Hematopoietic multipotent progenitor cell treated with erythropoietin and hydrocortisone succinate and interleukin-3 and kit ligand, for 15 days (in vitro differentiated cells): ENCODE measurements at regions not wholly inside any gene's neighbourhood (a gene's known extent, or its start where the extent isn't known, plus 50 kb on each side); places are given as distances from the start of the nearest gene placed in this dataset.
"Not testable (repeated sequence)": the region's sequence is repeated elsewhere in the genome, so short reads cannot be mapped to it uniquely, and the experiment has no call there.

Experiments used
- DNase-seq: peaks from one replicate; pipeline ENCODE4 v3.0.0-alpha.2; 2015; ENCODE audit warnings: low spot score

DNA sequence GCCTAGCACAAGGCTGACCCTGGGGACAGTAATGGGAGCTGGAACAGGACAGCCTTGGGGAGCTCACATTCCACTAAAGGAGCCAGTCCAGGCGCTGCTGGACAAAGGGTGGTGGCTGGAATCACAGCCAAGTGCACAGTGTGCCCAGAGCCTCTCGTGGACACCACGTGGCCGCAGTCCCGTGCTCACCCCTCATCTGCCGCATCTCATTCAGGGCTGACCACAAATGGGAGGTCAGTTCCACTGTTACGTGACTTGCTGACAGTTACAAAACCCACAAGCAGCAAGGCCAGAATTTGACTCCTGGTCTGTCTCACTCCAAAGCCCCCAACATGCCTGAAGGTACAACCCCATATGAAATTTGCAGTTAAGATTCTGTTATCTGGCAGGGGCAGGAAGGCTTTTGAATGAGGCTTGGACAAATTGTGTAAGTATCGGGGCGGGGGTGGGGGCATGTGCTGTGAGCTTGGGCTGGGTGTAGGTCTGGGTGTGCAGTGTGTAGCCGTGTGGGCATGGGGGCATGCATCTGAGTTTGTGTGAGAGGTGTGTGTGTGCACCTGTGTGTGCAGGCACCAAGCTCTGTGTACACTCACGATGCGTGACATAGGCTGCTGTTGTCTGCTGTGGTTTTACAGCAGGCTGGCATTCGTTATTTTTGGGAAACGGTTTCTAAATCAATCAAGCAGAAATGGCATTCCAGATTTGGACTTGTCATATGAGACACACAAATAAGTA is 301.7 kb downstream of the BRD1 start:
- no peak for DNase-seq

DNA sequence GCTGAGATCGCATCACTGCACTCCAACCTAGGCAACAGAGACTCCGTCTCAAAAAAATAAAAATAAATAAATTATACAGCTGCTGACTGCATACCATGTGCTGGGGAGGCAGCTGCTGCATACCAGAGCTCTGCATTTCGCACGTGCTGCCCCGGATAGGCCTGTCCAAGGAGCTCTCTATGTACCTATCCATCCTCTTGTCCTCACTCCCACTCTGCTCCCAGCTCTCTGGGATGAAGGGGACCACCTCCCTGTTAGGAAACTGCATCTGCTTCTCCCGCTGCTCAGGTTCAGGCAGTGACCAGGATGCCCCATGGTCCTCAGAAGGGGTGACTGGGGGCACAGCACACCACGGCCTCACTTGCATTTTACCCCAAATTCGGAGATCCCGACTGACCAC is 302.3 kb downstream of the BRD1 start:
- DNase-seq: no peak

DNA sequence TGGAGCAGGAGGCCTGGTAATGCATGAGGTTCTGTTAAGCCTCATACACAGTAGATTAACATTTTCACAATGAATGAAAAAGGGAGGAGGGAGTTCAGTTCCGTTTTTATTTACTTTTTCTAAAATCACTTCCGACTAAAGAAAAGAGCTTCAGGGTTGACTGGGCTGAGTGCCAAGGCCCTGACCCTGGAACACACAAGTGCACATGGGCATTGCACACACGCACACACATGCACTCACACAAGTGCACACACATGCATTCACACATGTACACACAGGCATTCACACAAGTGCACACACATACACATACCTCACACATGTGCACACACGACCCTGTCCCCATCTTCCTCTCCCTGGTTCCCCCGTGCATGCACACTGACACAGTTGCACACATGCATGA is 303.3 kb downstream of the BRD1 start:
- no peak for DNase-seq

DNA sequence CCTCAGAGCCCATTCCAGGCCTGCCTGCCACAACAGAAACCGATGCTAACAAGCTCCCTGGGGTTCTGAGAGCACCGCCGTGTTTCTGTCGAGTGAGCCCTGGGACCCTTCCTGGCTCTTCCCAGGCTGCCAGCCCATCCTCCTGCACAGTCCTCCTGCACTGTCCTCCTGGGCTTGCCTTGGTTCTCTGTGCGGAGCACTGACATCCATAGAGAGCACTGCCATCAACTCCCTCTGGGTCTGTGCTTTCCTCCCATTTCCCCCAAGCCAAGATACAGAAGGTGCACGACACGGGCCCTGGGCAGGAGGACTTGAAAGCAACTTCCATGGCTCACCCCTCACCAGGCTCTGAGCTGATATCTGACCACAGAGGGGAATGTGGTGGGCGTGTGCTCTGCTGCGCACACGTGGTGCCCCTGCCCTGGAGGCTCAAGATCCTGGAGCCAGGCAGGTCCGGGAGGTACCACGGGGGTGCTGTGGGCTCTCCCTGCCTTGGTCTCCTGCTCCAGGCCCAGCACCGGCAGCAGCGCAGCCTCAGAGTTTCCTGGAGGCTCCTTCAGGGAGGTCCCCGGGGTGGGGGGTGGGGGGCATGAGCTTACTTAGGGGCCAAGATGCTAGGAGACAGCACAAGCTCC is 304.2 kb downstream of the BRD1 start:
- no peak for DNase-seq

DNA sequence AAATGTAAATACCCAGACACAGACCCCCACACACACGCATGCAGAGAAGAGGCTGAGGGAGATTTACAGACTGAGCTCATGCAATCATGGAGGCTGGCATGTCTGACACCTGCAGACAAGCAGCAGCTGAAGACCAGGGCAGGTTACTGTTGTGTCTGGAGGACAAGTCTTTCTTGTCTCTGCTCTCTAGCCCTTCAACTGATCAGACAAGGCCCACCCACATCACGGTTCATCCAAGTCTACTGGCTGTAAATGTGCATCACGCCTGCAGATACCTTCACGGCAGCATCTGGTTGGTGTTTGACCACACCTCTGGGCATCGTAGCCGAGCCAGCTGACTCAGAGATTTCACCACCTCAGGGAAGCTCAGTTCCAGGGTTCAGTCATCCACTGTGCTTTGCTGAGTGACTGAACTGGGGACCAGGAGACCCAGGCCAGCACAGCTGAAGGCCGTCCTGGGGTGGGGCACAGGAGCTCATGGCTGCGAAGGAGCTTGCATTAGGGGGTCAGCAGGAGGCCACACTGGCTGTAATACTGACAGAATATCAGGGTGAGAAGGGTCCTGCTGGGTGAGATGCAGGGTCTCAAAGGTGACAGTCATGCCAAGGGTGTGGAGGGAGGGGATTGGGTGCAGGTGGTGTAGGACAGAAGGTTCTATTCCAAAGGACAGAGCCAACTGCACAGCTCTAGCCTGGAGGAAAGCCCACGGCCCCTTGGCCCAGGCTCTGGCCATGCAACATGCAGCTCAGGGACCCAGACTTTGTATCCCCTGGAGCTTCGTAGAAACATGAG is 304.9 kb downstream of the BRD1 start:
- DNase-seq: no peak

DNA sequence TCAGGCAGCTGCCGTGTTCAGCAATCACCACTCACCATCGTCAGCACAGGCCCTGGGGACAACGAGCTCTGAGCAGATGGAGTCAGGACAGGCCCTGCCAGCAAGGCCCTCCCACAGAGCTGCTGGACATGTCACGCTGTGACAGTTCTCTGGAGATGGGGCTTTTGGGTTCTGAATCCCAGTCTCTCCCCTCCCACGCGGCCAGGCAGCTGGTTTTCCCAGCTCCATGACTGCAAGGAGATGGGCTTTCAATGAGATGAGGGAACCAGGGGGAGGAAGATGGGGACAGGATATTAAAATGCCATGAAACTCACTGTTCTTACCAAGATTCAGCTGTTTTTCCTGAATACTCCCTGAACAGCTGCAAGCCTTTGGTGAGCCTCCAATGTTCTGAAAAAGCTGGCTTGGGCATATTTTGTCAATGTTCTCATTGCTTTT is 305.9 kb downstream of the BRD1 start:
- DNase-seq: no peak

DNA sequence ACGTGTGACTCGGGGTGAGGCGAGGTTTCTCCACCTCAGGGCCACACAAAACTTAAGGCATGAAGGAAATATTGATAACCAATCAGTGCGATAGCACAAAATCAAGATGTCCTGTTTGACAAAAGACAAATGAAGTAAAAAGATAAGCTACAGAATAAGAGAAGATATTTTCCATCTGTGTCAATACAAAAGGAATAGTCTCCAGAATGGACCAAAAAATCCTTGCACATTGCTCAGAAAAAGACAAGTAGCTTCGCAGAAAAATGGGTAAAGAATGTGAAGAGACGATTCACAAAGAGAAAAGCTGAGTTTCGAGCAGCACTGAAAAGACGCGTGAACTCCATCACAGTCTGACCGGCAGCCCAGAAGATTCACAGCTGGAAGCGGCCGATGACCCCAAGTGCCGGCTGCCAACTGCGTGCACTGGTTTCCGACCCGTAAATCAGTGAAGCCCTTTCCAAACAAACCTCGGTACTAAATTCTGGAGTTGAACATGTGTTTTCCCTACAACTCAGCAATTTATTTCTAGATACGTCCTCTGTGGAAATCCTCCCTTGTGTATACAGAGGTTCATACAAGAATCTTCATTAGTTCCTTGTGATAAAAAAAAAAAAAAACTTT is 308.4 kb downstream of the BRD1 start:
- DNase-seq: no peak

DNA sequence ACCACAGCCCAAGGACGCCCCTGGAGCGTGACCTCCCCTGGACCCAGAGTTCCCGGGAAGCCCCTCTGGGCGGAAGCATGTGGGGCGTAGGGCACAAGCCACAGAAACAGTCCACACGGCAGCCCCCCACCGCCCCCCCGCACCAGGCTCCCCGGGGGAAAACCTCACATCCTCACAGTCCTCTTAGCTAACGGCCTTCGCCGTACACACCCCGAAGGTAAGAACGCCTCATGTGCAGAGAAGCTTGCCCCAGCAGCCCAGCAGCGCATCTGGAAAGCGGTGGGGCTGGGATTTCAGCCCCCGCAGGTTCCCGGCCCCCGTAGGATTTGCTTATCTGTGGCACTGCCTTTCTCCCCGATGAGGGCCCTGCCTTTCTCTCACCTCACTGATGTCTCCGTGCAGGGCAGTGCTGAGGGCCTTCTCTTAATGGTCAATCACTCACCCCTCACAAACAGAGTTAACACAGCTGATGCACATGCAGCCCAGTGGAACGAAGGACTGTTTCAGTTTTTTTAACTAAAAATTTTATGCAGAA is 309.2 kb downstream of the BRD1 start:
- no peak for DNase-seq

DNA sequence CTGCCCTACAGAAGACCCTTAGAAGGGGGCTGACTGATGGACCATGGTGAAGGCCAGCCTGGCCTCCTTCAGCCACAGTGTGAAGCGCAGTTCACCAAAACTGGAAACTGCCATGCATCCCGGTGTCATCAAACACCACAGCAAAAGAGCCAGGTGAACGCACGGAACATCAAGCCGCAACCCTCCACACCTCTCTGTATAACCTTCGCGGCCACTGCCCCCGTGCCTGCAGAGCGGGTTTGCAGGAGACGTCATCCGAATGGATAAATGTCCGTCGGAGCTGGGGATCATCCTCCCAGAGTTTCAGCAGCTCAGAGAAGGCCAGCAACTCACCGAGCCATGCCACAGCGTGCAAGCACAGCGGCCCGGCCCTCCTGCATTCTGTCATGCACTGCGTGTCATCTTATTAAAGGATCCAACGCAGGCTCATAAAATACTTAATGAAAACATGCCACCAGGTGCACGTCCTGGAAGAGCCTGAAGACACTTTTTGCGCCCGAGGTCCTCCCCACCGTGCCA is 309.9 kb downstream of the BRD1 start:
- DNase-seq: no peak

DNA sequence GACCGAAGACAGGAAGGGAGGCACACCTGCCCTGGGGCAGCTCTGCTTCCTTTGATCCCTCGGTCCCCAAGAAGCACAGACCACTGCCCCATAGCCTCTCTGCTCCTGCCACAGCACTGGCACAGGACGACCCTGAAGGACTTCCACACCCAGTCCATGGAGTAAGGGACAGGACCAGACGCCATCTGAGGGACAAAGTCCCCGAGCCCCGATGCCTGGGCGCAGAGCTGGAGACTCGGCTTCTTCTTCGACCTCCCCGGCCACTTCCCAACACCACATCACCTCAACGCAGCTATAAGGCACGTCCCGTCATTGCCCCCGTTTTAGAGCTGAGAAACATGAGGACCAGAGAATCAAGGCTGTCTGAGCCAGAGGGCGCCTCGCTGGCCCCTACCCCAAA is 310.5 kb downstream of the BRD1 start:
- no peak for DNase-seq

DNA sequence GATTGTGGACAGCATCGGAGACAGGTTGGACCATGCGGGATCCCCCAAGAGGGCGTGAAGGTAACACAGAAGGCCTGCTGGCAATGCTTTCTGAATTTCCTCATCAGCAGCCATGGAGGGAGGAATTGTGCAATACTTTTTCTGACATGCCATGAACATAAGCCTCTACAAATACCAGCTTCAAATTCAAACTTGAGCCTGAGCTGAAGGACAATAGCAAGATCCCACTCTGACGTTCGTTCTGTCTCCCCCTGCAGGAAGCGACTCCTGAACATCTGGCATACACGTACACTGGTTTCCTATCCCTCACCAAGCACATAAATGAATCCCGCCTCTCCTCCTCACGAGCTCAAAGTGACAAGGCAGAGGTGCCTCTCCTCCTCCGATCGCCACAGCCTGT is 312.2 kb downstream of the BRD1 start:
- DNase-seq: no peak

DNA sequence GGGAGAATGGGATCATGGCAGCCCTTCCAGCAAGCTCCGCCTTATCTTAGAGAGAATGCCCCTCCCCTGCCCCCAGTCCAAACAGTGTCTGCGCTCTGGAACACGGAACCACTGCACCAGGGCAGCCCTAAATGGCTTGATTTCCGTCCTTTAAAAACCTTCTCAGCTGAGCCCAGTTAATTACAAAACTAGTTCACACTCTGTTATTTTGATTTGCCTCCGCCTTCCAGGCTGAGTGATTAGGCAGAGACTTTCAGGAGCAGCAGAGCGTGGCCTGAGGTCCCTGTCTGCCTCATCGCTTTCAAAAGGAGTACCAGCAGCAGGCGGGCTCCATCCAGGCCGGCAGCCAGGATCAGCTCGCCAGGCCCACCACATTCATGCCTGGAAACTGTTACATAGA is 313.0 kb downstream of the BRD1 start:
- no peak for DNase-seq

DNA sequence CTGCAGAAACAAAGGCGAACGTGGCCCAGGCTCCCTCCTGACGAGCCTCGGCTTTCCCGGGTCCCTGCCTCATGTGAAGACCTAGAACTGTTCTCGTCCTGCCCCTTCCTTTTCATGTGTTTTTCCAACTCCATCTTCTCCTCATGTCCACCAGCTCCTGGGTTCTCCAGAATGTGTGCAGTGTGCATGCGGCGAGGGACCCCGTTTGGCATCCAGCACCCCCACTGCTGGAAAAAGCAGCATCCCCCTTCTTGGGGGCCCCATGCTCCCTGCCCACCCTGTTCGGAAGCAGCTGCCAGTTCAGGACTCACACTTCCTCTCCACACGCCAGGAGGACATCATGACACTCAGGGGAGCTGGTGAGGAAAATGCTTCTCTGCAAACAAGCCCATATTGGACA is 313.5 kb downstream of the BRD1 start:
- no peak for DNase-seq

DNA sequence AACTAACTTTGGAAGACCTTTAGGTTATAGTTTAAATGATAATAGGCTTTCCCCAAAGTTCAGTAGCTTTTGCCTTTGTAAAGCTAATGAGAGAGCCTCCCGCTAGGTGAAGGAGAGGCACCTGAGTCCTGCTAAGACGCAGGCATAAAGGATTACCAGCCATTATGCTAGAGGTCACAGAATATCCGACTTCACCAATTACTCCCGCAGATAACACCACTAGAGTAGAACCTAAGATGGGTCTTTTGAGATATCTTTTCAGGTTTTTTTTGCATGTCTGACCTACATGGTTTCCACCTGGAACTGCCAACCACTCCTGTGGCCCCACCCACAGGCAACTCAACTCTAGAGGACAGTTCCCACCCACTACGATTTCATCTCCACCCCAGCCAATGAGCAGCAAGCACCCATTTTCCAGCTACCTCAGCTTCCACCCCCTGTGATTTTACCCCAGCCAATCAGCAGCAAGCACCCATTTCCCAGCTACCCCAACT is 314.3 kb downstream of the BRD1 start:
- DNase-seq: no peak

DNA sequence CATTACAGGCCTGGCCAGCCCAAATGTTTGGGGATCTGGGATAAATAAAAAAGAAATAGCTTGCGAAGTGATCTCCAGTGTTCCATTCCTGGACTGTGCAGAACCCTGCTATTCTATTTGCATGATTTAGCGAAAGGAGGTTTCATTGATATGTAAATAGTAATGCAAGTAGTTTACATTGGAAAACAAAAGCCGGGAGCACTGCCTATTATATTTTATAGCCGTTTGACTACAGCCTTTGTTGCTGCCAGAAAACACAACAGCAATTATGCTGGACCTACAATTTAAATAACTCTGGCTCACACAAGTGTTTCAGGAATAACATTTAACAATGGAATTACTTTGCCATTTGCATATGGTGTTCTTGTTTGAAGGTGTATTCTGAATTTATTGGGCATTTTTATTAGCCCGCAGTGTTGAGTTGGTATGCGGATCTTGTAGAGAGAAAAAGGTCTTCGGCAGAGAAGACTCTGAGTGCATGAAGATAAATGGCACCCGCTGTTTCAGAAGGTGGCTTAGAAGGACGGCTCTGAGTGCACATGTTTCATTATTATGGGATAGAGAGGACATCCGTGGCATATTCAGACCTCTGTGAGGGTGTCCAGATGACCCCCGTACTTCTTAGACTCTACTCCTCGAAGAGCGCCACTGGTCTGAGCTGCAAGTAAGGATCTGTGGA is 315.0 kb downstream of the BRD1 start:
- DNase-seq: no peak

DNA sequence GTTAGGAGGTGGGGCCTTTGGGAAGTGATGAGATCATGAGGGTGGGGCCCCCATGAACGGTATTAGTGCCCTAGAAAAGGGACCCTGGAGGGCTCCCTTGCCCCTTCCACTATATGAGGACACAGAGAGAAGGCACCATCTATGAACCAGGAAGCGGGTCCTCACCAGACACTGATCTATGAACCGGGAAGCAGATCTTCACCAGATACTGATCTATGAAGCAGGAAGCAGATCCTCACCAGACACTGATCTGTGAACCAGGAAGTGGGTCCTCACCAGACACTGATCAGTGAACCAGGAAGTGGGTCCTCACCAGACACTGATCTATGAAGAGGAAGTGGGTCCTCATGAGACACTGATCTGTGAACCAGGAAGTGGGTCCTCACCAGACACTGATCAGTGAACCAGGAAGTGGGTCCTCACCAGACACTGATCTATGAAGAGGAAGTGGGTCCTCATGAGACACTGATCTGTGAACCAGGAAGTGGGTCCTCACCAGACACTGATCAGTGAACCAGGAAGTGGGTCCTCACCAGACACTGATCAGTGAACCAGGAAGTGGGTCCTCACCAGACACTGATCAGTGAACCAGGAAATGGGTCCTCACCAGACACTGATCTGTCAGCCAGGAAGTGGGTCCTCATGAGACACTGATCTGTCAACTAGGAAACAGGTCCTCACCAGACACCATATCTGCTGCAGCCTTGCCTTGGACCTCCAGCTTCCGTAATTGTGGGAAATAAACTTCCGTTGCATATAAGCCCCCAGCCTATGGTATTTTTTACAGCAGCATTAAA is 316.1 kb downstream of the BRD1 start:
- DNase-seq: not testable (repeated sequence)

DNA sequence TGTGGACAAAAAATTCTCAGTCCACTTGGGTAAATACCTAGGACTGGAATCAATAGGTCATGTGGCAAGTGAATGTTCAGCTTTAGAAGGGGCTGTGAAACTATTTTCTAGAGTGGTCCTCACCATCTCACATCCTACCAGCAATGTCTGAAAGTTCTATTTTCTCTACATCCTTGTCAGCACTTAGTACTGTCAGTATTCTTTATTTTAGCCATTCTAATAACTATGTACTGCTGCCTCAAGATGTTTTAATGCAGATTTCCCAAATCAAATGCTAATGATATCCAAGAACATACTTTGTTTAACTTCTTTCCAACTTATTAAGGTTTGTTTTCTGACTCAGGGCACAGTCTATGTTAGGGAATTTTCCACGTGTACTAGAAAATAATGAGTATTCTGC is 317.0 kb downstream of the BRD1 start:
- no peak for DNase-seq

DNA sequence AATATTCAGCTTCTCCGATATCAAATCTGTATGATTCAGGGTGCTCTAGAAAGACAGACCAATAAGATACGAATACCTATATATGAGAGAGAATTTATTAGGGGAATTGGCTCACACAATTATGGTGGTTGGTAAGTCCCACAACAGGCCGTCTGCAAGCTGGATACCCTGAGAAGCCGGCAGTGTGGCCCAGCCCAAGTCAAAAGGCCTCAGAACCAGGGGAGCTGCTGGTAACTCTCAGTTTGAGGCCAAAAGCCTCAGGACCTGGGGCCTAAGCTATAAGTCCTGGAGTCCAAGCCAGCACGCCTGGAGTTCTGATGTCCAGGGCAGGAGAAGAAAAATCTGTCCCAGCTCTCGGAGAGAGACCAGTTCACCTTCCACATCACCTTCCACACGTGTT is 318.7 kb downstream of the BRD1 start:
- DNase-seq: no peak

DNA sequence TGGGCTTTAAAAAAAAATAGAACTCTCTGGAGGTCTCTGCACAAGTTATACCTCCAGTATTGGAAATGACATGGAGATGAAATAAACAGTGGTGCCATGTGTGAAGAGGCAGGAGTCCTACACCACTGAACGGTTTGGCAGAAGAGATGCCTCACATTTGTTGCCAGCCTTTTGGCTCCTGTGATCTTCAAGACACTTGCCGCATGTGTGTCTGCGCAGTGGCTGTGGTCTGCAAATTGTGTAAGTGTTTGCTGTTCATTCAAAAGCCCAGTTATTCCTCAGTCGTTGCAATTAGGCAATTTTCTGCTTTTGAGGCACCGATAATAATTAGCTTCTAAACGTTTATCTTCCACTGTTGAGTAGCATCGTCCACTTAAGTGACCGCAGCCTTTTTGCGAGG is 319.1 kb downstream of the BRD1 start:
- DNase-seq: no peak

DNA sequence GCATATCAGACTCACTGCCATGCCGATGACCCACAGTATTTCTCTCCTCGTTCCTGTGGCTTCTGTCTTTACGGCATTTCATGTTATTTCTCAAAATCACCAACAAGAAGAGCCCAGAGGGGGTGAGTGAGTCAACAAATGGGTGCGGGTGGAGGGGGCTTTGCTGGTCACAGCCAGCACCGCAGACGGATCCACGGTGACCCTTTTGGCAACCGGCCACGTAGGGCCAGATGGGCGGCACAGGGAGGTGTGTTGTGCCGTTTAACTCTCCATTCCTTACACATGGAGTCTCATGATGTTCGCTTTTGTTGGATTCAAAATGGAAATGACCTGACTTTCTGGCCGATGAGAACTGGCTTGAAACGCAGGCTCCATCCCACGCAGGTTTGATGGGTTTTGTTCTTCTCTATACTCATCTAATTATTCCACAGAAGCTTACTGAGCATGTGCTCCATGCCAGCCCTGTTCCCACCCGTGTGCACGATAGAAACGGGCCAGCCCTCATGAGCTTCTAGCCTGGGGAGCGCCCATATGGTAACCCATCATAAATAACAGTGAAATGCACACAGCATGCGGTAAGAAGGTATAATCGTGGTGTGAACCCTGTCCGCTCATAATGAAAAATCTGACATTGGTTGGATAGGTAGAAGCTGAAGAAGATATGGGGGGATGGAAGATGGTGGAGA is 319.9 kb downstream of the BRD1 start:
- no peak for DNase-seq
